ENCODE measurements at regions not wholly inside any gene's neighbourhood (a gene's known extent, or its start where the extent isn't known, plus 50 kb on each side); places are given as distances from the start of the nearest gene placed in this dataset.

DNA sequence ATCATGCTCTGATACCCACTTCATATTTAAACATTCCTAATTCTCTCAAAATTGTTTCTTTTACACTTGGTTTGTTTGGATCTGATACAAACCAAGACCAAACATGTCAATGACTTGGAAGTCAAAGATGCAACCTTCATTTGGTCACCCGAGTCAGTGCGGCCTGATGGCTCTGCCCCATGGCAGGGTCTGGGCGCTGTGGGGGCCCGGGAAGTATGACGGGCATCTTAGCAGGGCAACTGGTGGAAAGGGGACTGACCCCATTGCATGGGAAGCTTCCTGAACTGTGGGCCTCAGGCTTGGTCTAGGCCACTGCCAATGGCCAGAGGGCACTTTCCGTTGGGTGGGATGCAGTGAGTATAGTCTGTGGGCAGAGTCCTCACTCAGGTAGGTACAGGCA, 178.0 kb downstream of the KATNIP start:
- Histone ChIP-seq H3K4me1 (ENCODE audit: insufficient read depth, low read length) (no peaks in the 10 kb centered on the region), H3K27me3 (ENCODE audit: insufficient read depth, low read length) (no peaks in the 10 kb centered on the region), H3K27ac (ENCODE audit: low read depth, low read length) (no peak overlapping the region), H3K9ac (ENCODE audit: low read depth, low read length) (no peak overlapping the region), H3K9me3 (ENCODE audit: insufficient read depth, low read depth, low read length) (no peaks in the 10 kb centered on the region), H3K36me3 (ENCODE audit: insufficient read depth, low read length) (peaks cover 22% of the 10 kb centered on the region; the same call in 1 of the 2 replicates), H3K4me3 (ENCODE audit: low read length) (no peak overlapping the region)
- WGBS = 98% methylated on average over 6 of the region's 6 CpGs

- H3K27ac ChIP-seq (ENCODE audit: low read depth, low read length) = no peak overlapping the region
- H3K9me3 ChIP-seq (ENCODE audit: insufficient read depth, low read depth, low read length) = no peaks in the 10 kb centered on the region
- 89% methylated on average over 3 of the region's 3 CpGs for WGBS
- H3K4me3 ChIP-seq (ENCODE audit: low read length) = no peak overlapping the region
- peaks cover 22% of the 10 kb centered on the region; the same call in 1 of the 2 replicates for H3K36me3 ChIP-seq (ENCODE audit: insufficient read depth, low read length)
- H3K4me1 ChIP-seq (ENCODE audit: insufficient read depth, low read length) = no peaks in the 10 kb centered on the region
- no peak overlapping the region for H3K9ac ChIP-seq (ENCODE audit: low read depth, low read length)
- H3K27me3 ChIP-seq (ENCODE audit: insufficient read depth, low read length) = no peaks in the 10 kb centered on the region
These were observed 178.7 kb downstream of the KATNIP start for GRCh38 chr16:27728691-27729090.

DNA sequence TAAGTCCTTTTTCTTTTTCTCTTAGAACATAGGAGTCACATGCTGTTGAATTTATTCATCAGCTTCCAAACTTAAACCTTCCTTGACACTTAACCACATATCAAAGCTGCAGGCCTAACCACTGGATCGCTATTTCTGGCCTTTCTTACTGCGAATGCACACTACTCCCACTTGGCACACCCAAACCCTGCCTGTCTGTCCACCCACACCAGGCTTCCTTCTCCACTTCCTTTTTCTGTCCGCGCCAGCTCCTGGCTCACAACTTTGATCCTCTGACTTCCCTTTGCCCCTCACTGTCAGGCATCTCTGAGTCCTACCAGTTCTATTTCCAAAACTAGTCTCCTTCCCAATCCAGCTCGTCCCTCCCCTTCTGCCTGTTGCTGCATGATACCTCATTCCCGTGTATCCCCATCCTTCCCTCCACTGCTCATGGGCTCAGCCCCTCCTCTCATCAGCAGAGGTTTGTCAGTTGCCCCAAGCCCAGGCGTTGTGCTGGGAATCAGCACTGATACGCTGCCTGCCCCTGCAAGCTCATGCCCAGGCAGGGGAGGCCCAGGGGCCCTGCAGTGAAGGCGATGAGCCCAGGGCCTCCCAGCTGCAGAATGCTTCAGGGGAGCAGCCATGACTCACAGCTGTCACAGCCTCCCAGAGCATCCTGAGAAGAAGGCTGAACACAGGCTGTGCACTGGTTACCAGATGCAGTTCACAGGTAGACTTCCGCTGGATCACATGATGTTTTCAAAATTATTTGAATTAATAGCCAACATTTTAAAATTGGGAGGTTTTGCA, 179.8 kb downstream of the KATNIP start:
- H3K27ac ChIP-seq (ENCODE audit: low read depth, low read length) = no peak overlapping the region
- WGBS = 90% methylated on average over 10 of the region's 10 CpGs
- H3K4me1 ChIP-seq (ENCODE audit: insufficient read depth, low read length) = no peaks in the 10 kb centered on the region
- no peak overlapping the region for H3K4me3 ChIP-seq (ENCODE audit: low read length)
- no peaks in the 10 kb centered on the region for H3K27me3 ChIP-seq (ENCODE audit: insufficient read depth, low read length)
- no peaks in the 10 kb centered on the region for H3K9me3 ChIP-seq (ENCODE audit: insufficient read depth, low read depth, low read length)
- H3K36me3 ChIP-seq (ENCODE audit: insufficient read depth, low read length) = peaks cover 22% of the 10 kb centered on the region; the same call in 1 of the 2 replicates
- no peak overlapping the region for H3K9ac ChIP-seq (ENCODE audit: low read depth, low read length)

DNA sequence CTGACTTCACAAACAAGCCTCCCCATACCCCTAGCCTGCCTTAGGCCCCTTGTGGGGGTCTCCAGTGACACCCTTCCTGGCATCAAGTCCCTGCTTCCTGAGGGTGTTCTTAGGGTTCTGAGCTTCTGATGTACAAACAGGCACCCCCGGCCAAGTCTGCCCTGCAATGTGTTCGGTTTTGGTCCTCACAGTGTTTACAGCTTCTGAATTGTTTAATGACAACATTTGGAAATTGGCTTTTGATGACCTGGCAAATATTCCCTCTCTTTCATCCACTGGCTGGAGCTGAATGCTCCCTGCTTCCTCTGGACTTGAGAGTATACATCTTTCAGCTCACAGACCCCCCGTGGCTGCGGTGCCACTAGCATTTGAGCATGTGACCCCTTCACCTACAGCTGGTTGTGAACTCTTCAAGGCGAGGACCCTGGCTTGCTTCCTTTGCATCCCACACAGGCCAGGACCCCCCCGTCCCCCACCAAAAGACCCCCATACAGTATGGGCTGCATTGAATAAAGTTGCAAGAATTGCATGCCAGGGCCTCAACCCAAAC, 180.8 kb downstream of the KATNIP start:
- Histone ChIP-seq H3K27ac (ENCODE audit: low read depth, low read length) (no peak overlapping the region), H3K27me3 (ENCODE audit: insufficient read depth, low read length) (no peaks in the 10 kb centered on the region), H3K36me3 (ENCODE audit: insufficient read depth, low read length) (peaks cover 16% of the 10 kb centered on the region; the same call in 1 of the 2 replicates), H3K4me3 (ENCODE audit: low read length) (no peak overlapping the region), H3K9me3 (ENCODE audit: insufficient read depth, low read depth, low read length) (no peaks in the 10 kb centered on the region), H3K9ac (ENCODE audit: low read depth, low read length) (no peak overlapping the region), H3K4me1 (ENCODE audit: insufficient read depth, low read length) (no peaks in the 10 kb centered on the region)
- WGBS = 91% methylated on average over 6 of the region's 6 CpGs

- 87% methylated on average over 5 of the region's 5 CpGs for WGBS
- no peaks in the 10 kb centered on the region for H3K27me3 ChIP-seq (ENCODE audit: insufficient read depth, low read length)
- no peak overlapping the region for H3K4me3 ChIP-seq (ENCODE audit: low read length)
- no peak overlapping the region for H3K27ac ChIP-seq (ENCODE audit: low read depth, low read length)
- H3K4me1 ChIP-seq (ENCODE audit: insufficient read depth, low read length) = no peaks in the 10 kb centered on the region
- no peaks in the 10 kb centered on the region for H3K36me3 ChIP-seq (ENCODE audit: insufficient read depth, low read length)
- no peak overlapping the region for H3K9ac ChIP-seq (ENCODE audit: low read depth, low read length)
- H3K9me3 ChIP-seq (ENCODE audit: insufficient read depth, low read depth, low read length) = no peaks in the 10 kb centered on the region
These were observed 185.1 kb downstream of the KATNIP start for GRCh38 chr16:27735031-27735430.

GRCh38 chr16:27736431-27736830, 186.5 kb downstream of the KATNIP start:
- H3K9ac ChIP-seq (ENCODE audit: low read depth, low read length) = no peak overlapping the region
- no peak overlapping the region for H3K27ac ChIP-seq (ENCODE audit: low read depth, low read length)
- H3K27me3 ChIP-seq (ENCODE audit: insufficient read depth, low read length) = no peaks in the 10 kb centered on the region
- no peaks in the 10 kb centered on the region for H3K9me3 ChIP-seq (ENCODE audit: insufficient read depth, low read depth, low read length)
- no peaks in the 10 kb centered on the region for H3K36me3 ChIP-seq (ENCODE audit: insufficient read depth, low read length)
- 95% methylated on average over 6 of the region's 6 CpGs for WGBS
- H3K4me1 ChIP-seq (ENCODE audit: insufficient read depth, low read length) = no peaks in the 10 kb centered on the region
- H3K4me3 ChIP-seq (ENCODE audit: low read length) = no peak overlapping the region

DNA sequence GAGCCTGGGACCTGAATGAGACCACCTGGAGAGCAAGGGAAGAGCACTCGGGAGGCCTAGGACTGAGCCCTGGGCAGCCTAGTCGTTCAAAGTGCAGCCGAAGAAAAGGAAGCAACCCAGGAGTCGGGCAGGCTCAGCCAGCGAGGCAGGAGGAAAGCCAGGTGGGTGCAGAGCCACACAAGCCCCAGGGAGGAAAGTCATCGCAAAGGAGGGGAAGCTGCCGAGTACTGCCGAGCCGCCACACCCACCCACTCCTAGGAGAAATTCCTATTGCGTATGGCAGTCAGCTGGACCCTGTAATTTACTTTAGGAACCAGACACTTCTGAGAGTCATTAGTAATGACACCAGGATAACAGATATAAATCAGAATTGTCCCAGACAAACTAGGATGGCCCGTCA, 187.6 kb downstream of the KATNIP start:
- Histone ChIP-seq H3K27ac (ENCODE audit: low read depth, low read length) (no peak overlapping the region), H3K9me3 (ENCODE audit: insufficient read depth, low read depth, low read length) (no peaks in the 10 kb centered on the region), H3K27me3 (ENCODE audit: insufficient read depth, low read length) (no peaks in the 10 kb centered on the region), H3K36me3 (ENCODE audit: insufficient read depth, low read length) (no peaks in the 10 kb centered on the region), H3K4me1 (ENCODE audit: insufficient read depth, low read length) (no peaks in the 10 kb centered on the region), H3K4me3 (ENCODE audit: low read length) (no peak overlapping the region), H3K9ac (ENCODE audit: low read depth, low read length) (no peak overlapping the region)
- 92% methylated on average over 11 of the region's 11 CpGs for WGBS

Measured in HUES64 (cell line).